Common myeloid progenitor, CD34-positive (primary cell): ENCODE measurements at regions not wholly inside any gene's neighbourhood (a gene's known extent, or its start where the extent isn't known, plus 50 kb on each side); places are given as distances from the start of the nearest gene placed in this dataset.

Source experiments
- CTCF ChIA-PET: fragments of 350-600 bp; sonication (Branson Sonifier 250); formaldehyde crosslinking; loops from one replicate; lab custom pipeline; 2021; ENCODE audit warnings: antibody characterized with exemption; lab: Charles Lee
- POLR2A ChIA-PET: fragments of 350-600 bp; sonication (Branson Sonifier 250); formaldehyde crosslinking; loops from one replicate; lab custom pipeline; 2021; ENCODE audit warnings: antibody characterized with exemption; lab: Charles Lee
- DNase-seq, 3 donors: peaks; one replicate each; pipeline versions ENCODE4 v3.0.0 to v3.0.0-alpha.2; 2013
- H3K27ac ChIP-seq, 2 experiments: 1 replicate in 1 of 2; 2 replicates in 1 of 2; pipeline ENCODE4 v1.7.0; 2013; ENCODE audit warnings: inconsistent platforms in 2 of 2, low read length in 2 of 2, mild to moderate bottlenecking in 2 of 2, low read depth in 1 of 2, moderate library complexity in 1 of 2; ENCODE audit not compliant: severe bottlenecking in 2 of 2, insufficient read depth in 1 of 2, poor library complexity in 1 of 2
- H3K27me3 ChIP-seq, 5 experiments: replicated peaks in 2 of 5; 1 replicate in 3 of 5; 2 replicates in 2 of 5; pipeline versions ENCODE4 v1.6.1 to v1.7.0; 2013; ENCODE audit warnings: low read length in 4 of 5, mild to moderate bottlenecking in 2 of 5, moderate library complexity in 2 of 5, inconsistent platforms in 1 of 5; ENCODE audit not compliant: insufficient read depth in 5 of 5, control insufficient read depth in 4 of 5
- H3K36me3 ChIP-seq, 4 experiments: 1 replicate in 2 of 4; 2 replicates in 2 of 4; pipeline versions ENCODE4 v1.6.1 to v1.7.0; 2013; ENCODE audit warnings: low read length in 3 of 4, control low read depth in 1 of 4, mild to moderate bottlenecking in 1 of 4; ENCODE audit not compliant: control insufficient read depth in 4 of 4, insufficient read depth in 4 of 4
- H3K4me1 ChIP-seq, 4 experiments: 1 replicate in 3 of 4; 2 replicates in 1 of 4; pipeline versions ENCODE4 v1.6.1 to v1.7.1; 2013; ENCODE audit warnings: low read length in 3 of 4, mild to moderate bottlenecking in 3 of 4, control low read depth in 1 of 4, inconsistent platforms in 1 of 4, moderate library complexity in 1 of 4; ENCODE audit not compliant: control insufficient read depth in 4 of 4, insufficient read depth in 4 of 4; ENCODE audit errors: control extremely low read depth in 1 of 4
- H3K4me3 ChIP-seq, 7 experiments: 1 replicate in 4 of 7; 2 replicates in 3 of 7; pipeline versions ENCODE4 v1.5.1 to v1.7.0; 2013; ENCODE audit warnings: mild to moderate bottlenecking in 7 of 7, low read length in 6 of 7, moderate library complexity in 6 of 7, inconsistent platforms in 2 of 7, low read depth in 2 of 7, control low read depth in 1 of 7; ENCODE audit not compliant: insufficient read depth in 4 of 7, control insufficient read depth in 1 of 7; ENCODE audit errors: extremely low read depth in 1 of 7
- H3K9me3 ChIP-seq, 5 experiments: 1 replicate in 4 of 5; 2 replicates in 1 of 5; pipeline versions ENCODE4 v1.6.1 to v1.7.1; 2013; ENCODE audit warnings: low read length in 4 of 5, mild to moderate bottlenecking in 2 of 5, inconsistent platforms in 1 of 5, low read depth in 1 of 5, moderate library complexity in 1 of 5; ENCODE audit not compliant: control insufficient read depth in 4 of 5, insufficient read depth in 2 of 5; ENCODE audit errors: control extremely low read depth in 1 of 5
- WGBS: methylation state at CpG from one replicate; pipeline ENCODE4 v1.1.5; 2013; ENCODE audit not compliant: insufficient coverage; 5-methylcytosine and 5-hydroxymethylcytosine counted together

DNA sequence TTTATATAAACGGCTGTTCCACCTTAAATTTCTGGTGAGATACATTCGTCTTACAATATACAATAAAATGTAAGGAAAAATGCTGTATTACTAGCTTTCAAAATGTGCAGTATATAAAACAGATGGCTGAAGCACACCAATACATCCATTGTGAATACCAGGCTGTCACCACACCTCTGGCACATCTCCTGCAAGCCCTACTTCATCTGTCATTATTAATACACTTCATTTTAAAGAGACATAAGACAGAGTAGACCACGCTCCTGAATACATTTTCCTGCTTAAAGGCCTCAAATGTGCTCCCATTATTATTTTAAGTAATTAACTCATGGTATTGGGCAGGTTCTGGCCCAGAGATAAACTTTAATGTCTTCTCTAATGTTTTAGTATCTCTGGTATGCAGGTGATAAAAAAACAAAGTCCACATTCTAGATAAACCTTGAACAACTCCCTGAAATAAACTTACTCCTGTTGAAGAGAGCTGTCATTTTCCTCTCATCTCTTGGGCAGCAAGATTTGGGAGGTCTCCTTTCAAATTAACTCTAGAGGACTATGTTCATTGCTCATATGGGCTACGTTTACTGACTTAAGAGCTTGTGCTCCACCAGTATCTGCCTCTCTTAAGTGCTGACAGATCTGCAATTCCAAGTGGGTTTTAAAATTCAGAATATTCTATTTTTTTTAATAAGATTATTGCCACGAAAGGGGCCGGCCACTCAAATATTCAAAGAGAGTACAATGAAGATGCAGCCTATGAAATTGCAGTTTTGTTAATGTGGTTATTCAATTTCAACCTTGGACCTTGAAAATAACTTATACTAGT lies 396.5 kb upstream of the SEMA3D start:
- no peaks in the 10 kb centered on the region for H3K9me3 ChIP-seq
- CTCF ChIA-PET: no interaction called here

DNA sequence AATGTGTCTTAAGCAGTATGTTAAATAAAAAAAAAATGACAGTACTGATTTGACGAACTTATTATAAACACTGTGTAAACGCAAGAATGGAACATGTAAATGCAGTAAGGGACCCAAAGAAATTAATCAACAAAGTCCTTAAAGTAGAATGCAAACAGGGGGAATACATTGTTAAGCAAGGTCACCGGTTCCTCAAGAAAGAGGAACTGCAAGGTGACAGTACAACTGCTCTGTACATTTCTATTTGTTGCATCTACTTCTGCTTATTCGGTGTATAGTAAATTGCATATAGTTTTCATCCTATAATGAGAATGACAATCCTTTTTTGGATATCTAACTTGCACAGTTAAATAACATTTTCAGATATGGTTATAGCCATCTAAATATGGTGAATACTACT lies 387.0 kb upstream of the SEMA3D start:
- no CpG with 5 or more reads among the region's 4 CpGs for WGBS
- DNase-seq: peak; percentile 5 to 76 (median 72)
- Histone ChIP-seq H3K27ac (no peak overlapping the region), H3K4me3 (no peak overlapping the region), H3K27me3 (no peaks in the 10 kb centered on the region), H3K9me3 (no peaks in the 10 kb centered on the region), H3K36me3 (no peaks in the 10 kb centered on the region), H3K4me1 (peaks cover 0 to 4% (median 0%) of the 10 kb centered on the region in 4 experiments)
- CTCF ChIA-PET: no interaction called here
- POLR2A ChIA-PET: no interaction called here

More for the DNA sequence above, 396.5 kb upstream of the SEMA3D start:
- no peaks in the 10 kb centered on the region for H3K27me3 ChIP-seq
- no peak overlapping the region for H3K4me3 ChIP-seq
- no peaks in the 10 kb centered on the region for H3K36me3 ChIP-seq
- POLR2A ChIA-PET: no interaction called here
- no peaks in the 10 kb centered on the region for H3K4me1 ChIP-seq
- DNase-seq: no peak
- WGBS: 100% methylated on average over 1 of the region's 6 CpGs
- H3K27ac ChIP-seq: no peak overlapping the region

DNA sequence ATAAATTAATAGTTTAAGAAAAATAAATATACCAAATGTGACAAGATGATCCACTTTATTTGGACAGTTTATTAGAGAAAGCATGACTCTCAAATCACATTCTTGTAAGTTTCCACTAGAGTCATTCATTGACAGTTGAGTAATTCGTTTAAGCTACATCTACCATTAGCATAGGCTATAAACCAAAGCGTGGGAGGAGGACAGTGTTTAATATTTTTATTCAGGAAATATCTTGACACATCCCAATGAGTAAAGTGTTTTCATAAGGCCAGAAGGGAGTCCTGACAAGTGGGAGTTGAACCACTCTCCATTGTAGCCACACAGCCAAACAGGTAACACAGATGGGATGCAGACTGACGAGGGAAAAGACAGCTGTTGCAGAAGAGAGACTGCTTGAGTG lies 386.5 kb upstream of the SEMA3D start:
- Histone ChIP-seq H3K4me1 (peaks cover 0 to 4% (median 0%) of the 10 kb centered on the region in 4 experiments), H3K27me3 (no peaks in the 10 kb centered on the region), H3K4me3 (no peak overlapping the region), H3K36me3 (no peaks in the 10 kb centered on the region), H3K9me3 (no peaks in the 10 kb centered on the region), H3K27ac (no peak overlapping the region)
- ChIA-PET CTCF (no interaction called here), POLR2A (no interaction called here)
- WGBS: 100% methylated on average over 1 of the region's 3 CpGs
- DNase-seq: no peak

DNA sequence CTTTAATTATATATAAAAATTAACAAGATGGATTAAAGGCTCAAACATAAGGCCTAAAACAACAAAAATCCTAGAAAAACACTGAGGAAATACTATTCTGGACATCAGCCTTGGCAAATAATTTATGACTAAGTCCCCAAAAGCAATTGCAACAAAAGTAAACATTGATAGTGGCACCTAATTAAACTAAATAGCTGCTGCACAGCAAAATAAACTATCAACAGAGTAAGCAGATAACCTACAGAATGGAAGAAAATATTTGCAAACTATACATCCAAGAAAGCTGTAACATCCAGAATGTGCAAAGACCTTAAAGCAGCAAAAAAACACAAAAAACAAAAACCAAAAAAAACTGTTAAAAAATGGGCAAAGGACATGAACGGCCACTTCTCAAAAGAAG lies 384.0 kb upstream of the SEMA3D start:
- 89% methylated on average over 1 of the region's 1 CpG for WGBS
- CTCF ChIA-PET: no interaction called here

DNA sequence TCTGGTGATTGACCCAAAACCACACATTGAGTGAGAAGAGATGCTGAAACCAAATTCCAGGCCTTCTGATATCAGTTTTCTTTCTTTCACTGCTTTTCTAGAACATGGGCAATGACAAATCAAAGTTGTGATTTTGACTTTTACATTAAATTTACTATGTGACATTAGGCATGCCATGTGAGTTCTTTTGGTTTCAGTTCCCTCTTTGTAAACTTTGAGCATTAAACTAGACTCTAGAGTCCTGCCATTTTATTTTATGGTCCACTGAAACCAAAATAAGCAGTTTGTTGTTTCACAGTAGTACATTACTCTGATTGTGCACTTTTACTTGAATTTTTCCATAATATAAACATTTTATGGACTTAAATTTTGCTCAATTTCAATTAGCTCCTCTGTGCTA lies 381.1 kb upstream of the SEMA3D start:
- no peak overlapping the region for H3K4me3 ChIP-seq
- H3K27ac ChIP-seq: no peak overlapping the region
- DNase-seq: no peak
- H3K27me3 ChIP-seq: no peaks in the 10 kb centered on the region
- CTCF ChIA-PET: no interaction called here
- H3K4me1 ChIP-seq: no peaks in the 10 kb centered on the region
- no peaks in the 10 kb centered on the region for H3K36me3 ChIP-seq
- H3K9me3 ChIP-seq: no peaks in the 10 kb centered on the region
- POLR2A ChIA-PET: no interaction called here

More for the DNA sequence above, 384.0 kb upstream of the SEMA3D start:
- no peak overlapping the region for H3K27ac ChIP-seq
- H3K36me3 ChIP-seq: no peaks in the 10 kb centered on the region
- H3K9me3 ChIP-seq: no peaks in the 10 kb centered on the region
- POLR2A ChIA-PET: no interaction called here
- no peaks in the 10 kb centered on the region for H3K27me3 ChIP-seq
- H3K4me1 ChIP-seq: peaks cover 0 to 4% (median 0%) of the 10 kb centered on the region in 4 experiments
- DNase-seq: no peak
- no peak overlapping the region for H3K4me3 ChIP-seq

DNA sequence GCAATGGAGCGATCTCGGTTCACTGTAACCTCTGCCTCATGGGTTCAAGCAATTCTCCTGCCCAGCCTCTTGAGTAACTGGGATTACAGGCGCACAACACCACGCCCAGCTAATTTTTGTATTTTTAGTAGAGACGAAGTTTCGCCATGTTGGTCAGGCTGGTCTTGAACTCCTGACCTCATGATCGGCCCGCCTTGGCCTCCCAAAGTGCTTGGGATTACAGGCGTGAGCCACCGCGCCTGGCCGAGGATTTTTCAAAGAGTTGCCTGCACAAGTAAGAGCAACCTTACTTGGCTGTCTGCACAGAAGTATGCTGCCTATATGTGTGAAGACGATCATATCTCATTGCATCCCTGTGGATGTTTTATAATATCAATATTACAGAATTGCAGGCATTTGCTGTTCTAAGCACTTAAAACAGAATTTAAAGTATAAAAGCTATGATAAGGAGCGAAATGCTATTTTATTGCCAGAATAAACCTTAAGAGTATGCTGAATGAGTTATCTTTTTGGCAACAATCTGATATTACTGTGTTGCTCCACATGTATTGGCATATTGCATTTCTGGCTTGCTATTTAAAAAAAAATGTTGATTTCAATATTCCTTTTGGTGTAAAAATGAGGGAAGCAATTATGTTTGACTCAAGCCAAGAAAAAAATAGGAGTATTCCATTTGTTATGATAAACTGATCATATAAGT lies 379.4 kb upstream of the SEMA3D start:
- 94% methylated on average over 12 of the region's 14 CpGs for WGBS
- POLR2A ChIA-PET: no interaction called here
- Histone ChIP-seq H3K36me3 (no peaks in the 10 kb centered on the region), H3K27ac (no peak overlapping the region), H3K9me3 (no peaks in the 10 kb centered on the region), H3K4me3 (no peak overlapping the region), H3K27me3 (no peaks in the 10 kb centered on the region), H3K4me1 (no peaks in the 10 kb centered on the region)
- CTCF ChIA-PET: interaction anchor here (0.8 to 1.8 kb wide), 2 partner anchors 11 to 13 kb away, joined by 4 to 7 read pairs; no protein-coding TSS in a partner anchor
- DNase-seq: no peak

DNA sequence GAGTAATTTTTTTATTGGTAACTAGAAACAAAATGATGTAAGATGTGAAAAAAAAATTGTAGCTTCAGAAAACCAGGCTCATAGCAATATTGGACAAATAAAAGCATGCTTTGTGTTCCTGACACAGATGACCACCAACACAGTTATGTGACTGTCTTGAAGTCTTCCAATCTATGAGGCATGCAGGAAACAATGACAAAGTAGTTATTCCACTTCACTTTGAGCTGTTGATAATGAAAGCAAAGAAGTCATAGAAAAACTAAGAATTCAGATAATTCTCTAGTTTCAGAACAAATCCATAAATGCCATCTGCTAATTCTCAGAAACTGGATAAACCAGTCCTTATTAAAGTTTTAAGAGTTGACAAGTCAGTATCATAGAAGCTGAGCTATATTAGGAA lies 378.4 kb upstream of the SEMA3D start:
- DNase-seq: peak in 1 of 3 donors; percentile 6
- Histone ChIP-seq H3K9me3 (no peaks in the 10 kb centered on the region), H3K36me3 (no peaks in the 10 kb centered on the region), H3K27ac (no peak overlapping the region), H3K4me1 (no peaks in the 10 kb centered on the region), H3K4me3 (no peak overlapping the region), H3K27me3 (no peaks in the 10 kb centered on the region)
- CTCF ChIA-PET: interaction anchor here (1.8 kb wide), 1 partner anchor 12 kb away, joined by 7 read pairs; no protein-coding TSS in a partner anchor
- POLR2A ChIA-PET: no interaction called here
